H1 (cell line): ENCODE measurements at regions not wholly inside any gene's neighbourhood (a gene's known extent, or its start where the extent isn't known, plus 50 kb on each side); places are given as distances from the start of the nearest gene placed in this dataset.

Experiments used
- BRCA1 ChIP-seq: IDR thresholded peaks from 2 replicates; pipeline ENCODE4 v1.6.1; 2012; ENCODE audit warnings: low read depth, low read length, improper control_type of control experiment
- CTCF ChIP-seq, 3 experiments: IDR thresholded peaks; 1 replicate in 2 of 3; 2 replicates in 1 of 3; pipeline versions ENCODE4 v1.5.1 to v1.6.1; 2011; ENCODE audit warnings: low read length in 3 of 3, mild to moderate bottlenecking in 3 of 3, inconsistent platforms in 2 of 3, low read depth in 1 of 3, moderate library complexity in 1 of 3; ENCODE audit not compliant: insufficient read depth in 1 of 3; ENCODE audit errors: control extremely low read depth in 1 of 3
- EP300 ChIP-seq, 2 experiments: IDR thresholded peaks; 1 replicate in 1 of 2; 2 replicates in 1 of 2; pipeline ENCODE4 v1.6.1; 2011 to 2012; ENCODE audit warnings: low read depth in 2 of 2, low read length in 2 of 2, mild to moderate bottlenecking in 2 of 2, borderline replicate concordance in 1 of 2, inconsistent platforms in 1 of 2, moderate library complexity in 1 of 2
- EZH2 ChIP-seq: fragments of 200-600 bp; sonication (generic); IDR thresholded peaks from 2 replicates; pipeline ENCODE4 v1.7.1; 2012; ENCODE audit warnings: low read depth, mild to moderate bottlenecking, moderate library complexity, low read length, inconsistent platforms; ENCODE audit not compliant: severe bottlenecking
- FOSL1 ChIP-seq: IDR thresholded peaks from 2 replicates; pipeline ENCODE4 v1.6.1; 2011; ENCODE audit warnings: mild to moderate bottlenecking, low read depth, low read length, moderate library complexity; ENCODE audit not compliant: insufficient read depth
- HDAC6 ChIP-seq: IDR thresholded peaks from one replicate; pipeline ENCODE4 v1.7.1; 2012; ENCODE audit warnings: low read depth, mild to moderate bottlenecking, inconsistent platforms, low read length, moderate library complexity
- KDM1A ChIP-seq: fragments of 200-600, 300-600 bp; sonication (generic); IDR thresholded peaks from 2 replicates; pipeline ENCODE4 v1.7.1; 2016; ENCODE audit warnings: mild to moderate bottlenecking, low read length, borderline replicate concordance
- POLR2A ChIP-seq, 2 experiments: IDR thresholded peaks; 1 replicate in 1 of 2; 2 replicates in 1 of 2; pipeline ENCODE4 v1.6.1; 2011; ENCODE audit warnings: low read depth in 2 of 2, low read length in 2 of 2, mild to moderate bottlenecking in 2 of 2; ENCODE audit errors: control extremely low read depth in 1 of 2
- POLR2AphosphoS5 ChIP-seq: IDR thresholded peaks from 2 replicates; pipeline ENCODE4 v1.6.1; 2011; ENCODE audit warnings: low read depth, low read length
- RNF2 ChIP-seq: fragments of 200-900, 300-1000 bp; sonication (generic); IDR thresholded peaks from 2 replicates; pipeline ENCODE4 v1.7.1; 2016; ENCODE audit warnings: borderline replicate concordance, low read depth, mild to moderate bottlenecking, antibody characterized with exemption, low read length; ENCODE audit not compliant: poor library complexity, severe bottlenecking; ENCODE audit errors: missing control alignments
- SP1 ChIP-seq: IDR thresholded peaks from 2 replicates; pipeline ENCODE4 v1.6.1; 2011; ENCODE audit warnings: low read depth, low read length
- TAF7 ChIP-seq: optimal IDR thresholded peaks from 2 replicates; pipeline ENCODE3; 2011; ENCODE audit warnings: low read depth, mild to moderate bottlenecking, inconsistent platforms, low read length, moderate library complexity, borderline replicate concordance
- ZNF274 ChIP-seq: IDR thresholded peaks from 2 replicates; pipeline ENCODE4 v1.7.0; 2012; ENCODE audit warnings: low read length, borderline replicate concordance; ENCODE audit errors: extremely low read depth

- TF ChIP-seq CTCF (IDR thresholded peaks at IDR 0.05; ENCODE audit: control extremely low read depth in 1 of 3, insufficient read depth in 1 of 3, low read depth in 1 of 3, low read length in 3 of 3) (no peak), KDM1A (no peak), EZH2 (no peak), TAF7 (no peak), FOSL1 (no peak), HDAC6 (no peak), BRCA1 (no peak), POLR2AphosphoS5 (no peak), EP300 (IDR thresholded peaks at IDR 0.05; ENCODE audit: borderline replicate concordance in 1 of 2, low read depth in 2 of 2, low read length in 2 of 2) (no peak), POLR2A (IDR thresholded peaks at IDR 0.05; ENCODE audit: control extremely low read depth in 1 of 2, low read depth in 2 of 2, low read length in 2 of 2) (no peak), RNF2 (no peak), SP1 (no peak), ZNF274 (no peak)
Observed at GRCh38 chr10:10852464-10852863, 165.2 kb upstream of the CELF2 start.
